HG02884 (cell line): ENCODE measurements at regions not wholly inside any gene's neighbourhood (a gene's known extent, or its start where the extent isn't known, plus 50 kb on each side); places are given as distances from the start of the nearest gene placed in this dataset.

ENCODE experiments used
- ATAC-seq: cut with Tn5 transposase; IDR thresholded peaks from one replicate; pipeline ENCODE4 v1.9.1; 2021; ENCODE audit warnings: mild to moderate bottlenecking, moderate library complexity; ENCODE audit not compliant: unreplicated experiment

DNA sequence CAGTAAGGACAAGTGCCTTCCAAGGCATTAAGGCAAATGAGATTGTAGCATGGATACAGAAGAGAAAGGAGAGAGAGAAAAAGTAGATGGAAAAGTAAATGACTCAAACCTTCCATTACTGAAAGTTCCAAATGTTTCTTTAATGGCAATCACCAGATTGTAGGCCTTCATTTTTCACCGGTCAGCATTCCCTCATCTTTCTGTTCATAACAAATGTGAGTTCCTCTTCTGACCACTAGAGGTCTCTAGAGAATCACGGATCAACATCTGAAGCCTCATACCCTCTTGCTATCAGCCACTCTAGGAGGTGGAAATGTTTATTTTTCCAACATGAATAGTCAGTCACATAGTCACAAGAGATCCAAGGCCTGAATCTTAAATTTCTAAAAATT lies 73.6 kb upstream of the RPS23 start:
- ATAC-seq, result peak; percentile 77

DNA sequence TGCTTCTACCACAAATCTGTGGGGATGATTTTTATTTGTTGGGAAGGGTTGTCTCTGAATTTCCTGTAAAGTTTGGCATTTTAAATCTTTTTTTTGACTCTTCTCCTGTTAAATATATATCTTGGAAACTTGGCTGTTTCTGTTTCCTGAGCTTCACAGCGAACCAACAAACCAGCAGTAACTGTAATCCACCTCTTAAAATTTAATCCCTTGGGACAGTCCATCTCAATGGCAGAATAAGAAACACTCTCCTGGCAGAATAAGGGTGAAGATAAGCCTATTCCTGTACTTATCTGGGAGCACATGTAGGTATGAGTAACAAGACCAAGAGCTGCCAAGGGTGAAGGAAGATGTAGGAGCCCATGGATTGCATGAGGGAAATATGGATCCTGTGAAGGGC lies 73.1 kb upstream of the RPS23 start:
- ATAC-seq, result no peak

DNA sequence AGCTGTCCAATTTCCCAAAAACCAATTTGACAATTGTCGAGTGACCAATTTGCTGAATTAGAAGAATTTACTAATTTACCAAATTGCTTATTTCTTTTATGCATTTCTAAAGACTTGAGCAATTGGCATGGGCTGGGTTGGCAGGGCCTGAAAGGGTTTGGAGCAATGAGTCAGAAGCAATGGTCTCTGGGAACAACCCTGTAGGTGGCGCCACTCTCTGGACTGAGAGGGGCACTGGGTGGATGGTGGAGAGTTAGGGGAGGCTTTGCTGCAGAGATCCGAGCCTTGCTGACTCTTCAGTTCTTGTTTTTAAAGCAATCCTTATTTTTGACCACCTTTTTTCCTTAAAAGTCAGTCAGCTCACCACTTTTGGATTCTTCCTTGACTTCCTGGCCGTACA lies 71.5 kb upstream of the RPS23 start:
- ATAC-seq, result no peak

DNA sequence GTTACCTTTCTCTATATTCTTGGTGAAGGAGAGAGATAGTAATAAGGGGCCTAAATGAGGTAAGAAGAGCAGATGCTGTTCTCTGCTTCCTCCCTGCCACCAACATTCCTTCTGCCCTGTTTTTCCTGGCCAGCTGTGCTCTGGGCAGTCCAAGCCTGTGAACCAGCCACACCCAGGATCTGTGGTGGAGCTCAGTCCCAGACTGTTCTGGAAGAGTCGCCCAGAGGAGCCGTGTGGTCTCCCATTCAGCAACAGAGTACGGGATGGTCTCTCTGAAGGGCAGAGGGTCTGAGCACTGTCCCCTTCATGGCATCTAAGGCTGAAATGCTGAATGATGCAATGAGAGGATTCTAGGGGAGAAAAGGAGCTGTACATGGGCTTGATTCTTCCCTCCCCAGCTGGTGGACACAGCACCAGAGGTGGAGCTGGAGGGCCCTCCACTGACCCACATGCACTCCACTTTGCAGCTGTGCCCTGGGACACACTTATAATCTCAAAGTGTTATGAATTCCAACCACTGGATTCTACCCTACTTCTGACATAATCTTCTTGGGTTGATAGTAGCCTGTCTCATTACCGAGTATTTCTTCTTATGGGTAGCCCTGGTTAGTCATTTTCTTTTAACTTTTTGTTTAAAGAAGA lies 70.8 kb upstream of the RPS23 start:
- ATAC-seq, result no peak

DNA sequence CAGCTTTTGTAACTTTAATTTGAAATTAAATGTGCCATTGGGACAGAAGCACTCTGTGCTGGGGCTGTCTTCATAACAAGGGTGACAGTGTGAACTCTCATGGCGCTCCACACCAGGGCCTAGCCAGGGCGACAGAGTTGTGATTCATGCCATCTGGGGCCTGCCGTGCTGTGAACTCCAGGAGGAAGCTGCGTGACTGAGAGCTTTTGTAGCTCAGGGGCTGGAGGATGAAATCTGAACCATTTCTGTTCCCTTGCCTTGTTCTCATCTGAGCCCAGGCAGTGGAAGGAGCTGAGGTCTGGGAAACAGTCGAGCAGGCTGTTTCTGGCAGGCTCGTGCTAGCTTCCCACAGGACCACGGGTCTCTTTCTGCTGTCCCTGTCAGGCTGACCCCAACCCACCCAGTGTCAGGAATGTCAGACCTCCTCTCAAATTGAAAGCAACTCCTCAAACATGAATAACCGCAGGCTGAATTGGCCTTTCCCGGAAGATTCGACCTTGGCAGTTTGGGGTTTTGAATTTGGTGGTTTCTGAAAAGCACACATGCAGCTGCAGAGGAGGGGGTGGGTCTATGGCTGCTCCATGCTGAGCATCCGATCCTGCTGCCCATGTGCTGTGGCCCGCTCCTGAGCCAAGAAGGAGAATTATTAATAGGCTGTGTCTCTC lies 69.2 kb upstream of the RPS23 start:
- no peak for ATAC-seq

DNA sequence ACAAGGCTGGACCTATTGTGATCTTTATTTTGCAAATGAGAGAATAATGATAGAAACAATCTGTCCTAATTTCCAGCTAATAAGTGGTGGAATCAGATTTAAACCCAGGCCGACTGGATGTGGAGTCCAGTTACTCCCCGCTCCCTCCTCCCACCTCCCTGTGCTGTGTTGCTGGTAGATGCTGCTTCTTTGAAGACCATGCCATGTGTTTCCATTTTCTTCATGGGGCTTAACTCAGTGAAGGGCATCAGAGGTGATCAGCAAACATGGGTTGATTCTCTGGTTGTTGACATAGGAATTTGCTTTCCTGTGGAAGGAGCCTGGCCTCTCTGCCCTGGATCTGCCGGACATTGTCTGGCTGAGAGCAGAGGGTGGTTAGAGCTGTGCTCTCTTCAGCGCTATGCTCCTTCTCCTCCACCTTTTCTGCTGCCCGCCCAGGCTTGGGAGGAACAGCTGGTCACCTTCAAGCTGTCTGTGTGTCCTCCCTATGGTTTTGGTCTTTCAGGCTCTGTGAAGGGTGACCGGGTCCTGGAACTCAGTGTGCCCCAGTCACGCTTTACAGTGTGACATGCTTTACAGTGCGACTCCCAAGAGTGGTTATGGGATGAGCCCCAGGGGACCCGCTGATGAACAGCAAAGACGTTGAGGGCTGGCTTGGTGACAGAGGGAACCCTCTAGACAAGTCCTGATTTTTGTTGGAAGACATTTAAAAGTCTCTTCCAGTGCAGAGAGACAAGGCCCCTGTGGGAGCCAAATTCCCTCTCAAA lies 68.4 kb upstream of the RPS23 start:
- ATAC-seq, result no peak

DNA sequence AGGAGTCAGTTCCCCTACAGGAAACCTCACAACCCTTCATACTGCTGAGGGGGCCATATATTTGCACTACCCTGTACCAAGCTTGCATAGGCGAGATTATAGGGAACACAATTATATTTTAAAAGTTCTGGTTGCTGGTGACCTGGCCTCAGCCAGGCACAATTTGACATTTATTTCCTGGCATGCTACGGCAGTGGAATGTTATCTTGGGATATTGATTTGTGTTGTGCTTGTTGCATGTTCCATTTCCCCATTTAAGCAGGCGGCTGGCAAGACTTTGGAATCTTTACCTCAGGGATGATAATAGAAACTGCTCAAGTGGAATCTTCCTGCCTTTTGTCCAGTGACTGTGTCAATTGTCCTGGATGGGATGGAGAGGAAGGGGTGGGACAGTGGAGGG lies 67.0 kb upstream of the RPS23 start:
- ATAC-seq, result no peak

DNA sequence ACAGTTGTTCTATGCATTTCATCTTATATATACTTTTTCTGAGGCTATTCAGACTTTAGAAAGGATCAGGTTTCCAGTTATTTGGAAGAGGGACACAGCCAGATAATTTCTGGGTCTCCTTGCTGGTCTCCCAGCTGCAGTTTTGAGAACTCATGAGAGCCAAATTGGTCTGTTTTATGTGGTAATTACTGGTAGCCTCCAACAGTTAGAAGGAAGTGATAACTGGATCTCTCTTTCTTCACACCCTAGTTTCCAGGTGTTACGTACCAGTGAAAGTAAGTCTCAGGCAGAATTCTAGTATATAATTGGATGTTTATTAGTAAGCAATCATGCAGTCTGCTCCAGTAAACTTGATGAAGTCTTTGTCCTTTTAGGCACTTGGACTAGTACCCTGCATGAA lies 63.2 kb upstream of the RPS23 start:
- no peak for ATAC-seq

DNA sequence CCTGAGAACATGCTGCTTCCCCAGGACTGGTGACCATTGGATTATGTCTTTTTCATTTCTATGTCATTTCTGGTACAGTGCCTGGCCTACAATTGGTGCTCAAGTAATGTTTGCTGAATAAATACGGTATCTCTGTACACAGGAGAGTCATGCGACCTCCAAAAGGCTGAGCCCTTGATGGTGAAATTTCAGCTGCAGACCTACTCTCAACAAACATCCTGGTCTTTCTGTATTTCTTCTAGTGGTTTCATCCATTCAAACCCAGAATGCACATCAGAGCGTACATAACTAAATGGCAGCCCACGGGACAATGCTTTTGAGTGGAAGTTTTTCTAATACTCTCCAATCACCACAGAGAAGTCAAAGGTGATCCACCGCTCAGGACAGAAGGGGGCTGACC lies 62.6 kb upstream of the RPS23 start:
- ATAC-seq, result no peak

DNA sequence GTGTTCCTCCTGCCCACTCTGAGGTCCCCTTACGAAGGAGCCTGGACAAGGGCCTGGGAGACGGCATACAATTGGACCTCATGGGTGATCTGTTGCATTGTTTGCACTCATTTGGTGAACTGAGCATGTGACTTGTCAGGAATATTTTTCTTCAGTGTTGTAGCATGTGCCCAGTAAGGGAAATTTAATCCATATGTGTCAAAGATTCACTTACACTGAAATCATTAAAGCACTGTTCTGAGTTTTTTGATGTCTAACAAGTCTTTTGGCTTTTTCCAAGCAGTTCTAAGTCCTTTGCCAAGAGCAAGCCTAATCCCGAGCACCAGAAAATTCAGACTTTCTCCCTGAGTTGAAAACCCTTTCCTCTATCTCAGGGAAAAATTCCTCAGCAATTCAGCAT lies 61.6 kb upstream of the RPS23 start:
- ATAC-seq, result no peak

DNA sequence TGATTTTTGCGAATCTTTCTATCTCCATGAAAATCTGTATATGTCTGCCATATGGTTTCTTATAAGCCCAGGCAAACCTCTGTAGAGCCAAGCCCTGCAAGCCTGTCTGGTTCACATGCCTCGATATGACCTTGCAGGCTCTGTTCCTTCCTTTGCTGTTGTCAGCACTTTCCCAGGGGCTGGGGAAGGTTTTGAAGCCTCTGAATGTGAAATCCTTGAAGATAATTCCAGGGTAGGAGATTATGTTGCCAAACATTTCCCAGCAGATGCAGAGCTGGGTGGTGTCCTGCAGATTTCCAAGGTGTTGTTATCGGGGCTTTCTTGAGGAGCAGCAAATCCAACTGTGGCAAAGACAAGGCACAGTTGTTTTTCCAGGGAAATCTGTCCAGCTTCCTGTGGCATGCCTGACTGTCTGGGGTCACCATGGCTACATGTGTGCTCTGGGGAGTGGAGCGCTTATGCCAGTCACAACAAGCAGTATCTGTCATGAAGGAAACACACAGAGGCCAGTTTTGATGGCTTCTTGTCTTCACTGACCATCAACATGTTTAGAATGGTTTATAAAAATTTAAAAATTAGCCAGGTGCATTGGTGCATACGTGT lies 60.7 kb upstream of the RPS23 start:
- ATAC-seq, result no peak

DNA sequence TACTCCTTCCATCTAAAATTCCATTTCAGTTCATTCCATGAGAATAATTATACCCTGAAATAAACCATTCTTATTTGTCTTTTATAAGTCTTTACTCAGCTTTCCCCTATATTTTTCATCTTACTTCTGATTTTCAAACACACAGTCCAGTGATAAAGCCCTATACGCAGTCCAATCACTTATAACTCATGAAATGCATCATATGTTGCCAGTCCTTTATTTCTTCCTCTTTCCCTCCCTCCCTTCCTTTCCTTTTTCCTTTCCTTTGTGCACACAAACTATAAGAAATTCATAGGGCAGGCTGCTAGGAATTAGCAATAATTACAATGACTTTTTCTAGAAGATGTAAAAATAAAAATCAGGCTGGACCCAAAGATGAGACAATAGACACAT lies 58.8 kb upstream of the RPS23 start:
- ATAC-seq, result no peak

DNA sequence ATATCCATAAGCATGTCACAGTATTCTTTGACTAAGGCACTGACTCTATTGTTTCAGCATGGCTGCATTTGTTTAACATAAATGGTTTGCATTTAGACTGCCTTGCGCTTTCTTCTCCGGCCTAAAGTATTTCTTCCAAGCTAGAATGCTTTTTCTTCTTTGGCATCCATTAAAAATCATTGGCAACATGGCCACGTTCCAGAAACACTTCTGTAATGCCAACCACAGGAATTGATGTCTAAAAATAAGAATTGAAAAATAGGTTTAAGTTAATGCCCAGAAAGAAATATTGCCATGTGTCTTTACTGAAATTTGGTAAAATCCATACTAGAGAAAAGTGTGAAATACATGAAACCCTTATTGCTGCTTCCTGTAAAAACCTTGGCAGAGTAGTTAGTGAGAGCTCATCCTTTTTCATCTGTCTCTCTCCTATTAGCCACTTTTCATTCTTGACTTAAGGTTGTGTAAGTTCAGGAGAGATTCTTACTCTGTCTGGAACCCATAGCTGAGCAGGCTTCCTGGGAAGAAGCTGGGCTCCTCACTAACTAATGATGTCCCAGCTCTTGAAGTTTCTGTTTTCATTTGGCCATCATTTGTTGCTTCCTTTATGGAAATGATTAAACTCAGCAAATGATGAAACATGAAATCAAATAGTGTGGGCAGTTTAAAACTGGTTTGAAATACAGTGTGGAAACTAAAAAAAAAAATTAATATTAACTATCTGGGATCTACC lies 58.2 kb upstream of the RPS23 start:
- ATAC-seq, result no peak

DNA sequence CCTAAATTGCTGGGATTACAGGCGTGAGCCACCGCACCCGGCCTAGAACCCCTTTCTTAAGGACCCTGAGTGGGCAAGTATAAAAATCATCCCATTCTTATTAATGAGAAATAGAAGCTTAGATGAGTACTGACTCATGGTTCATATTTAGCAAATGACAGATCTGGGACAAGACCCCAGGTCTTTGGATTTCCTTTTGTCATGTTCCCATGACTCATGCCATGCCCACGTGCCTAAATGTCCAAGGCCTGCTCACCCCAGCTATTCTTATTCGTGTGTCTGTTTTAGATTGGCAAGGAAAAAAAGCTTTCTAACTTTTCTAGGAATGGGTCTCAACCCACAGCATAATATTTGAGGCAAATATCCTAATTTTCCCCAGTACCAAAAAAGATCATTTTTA lies 57.7 kb upstream of the RPS23 start:
- no peak for ATAC-seq

DNA sequence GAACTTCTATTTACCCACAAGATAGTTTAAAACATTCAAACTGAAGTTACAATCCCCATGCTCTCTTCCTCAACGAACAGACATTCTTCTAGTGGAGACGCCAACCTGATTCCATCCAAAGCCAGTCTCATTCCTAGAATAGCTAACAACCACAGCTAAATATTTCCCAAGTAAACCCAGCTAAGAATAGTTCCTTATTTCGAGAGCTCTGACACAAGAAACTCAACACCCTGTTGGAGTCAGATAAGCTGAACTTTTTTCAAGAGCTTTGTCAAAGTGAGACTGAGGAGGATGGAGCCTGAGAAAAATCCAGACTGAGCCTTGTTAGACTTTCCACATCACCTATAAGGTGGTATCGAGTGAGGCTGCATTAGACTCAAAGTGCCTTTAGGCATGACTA lies 56.7 kb upstream of the RPS23 start:
- no peak for ATAC-seq

DNA sequence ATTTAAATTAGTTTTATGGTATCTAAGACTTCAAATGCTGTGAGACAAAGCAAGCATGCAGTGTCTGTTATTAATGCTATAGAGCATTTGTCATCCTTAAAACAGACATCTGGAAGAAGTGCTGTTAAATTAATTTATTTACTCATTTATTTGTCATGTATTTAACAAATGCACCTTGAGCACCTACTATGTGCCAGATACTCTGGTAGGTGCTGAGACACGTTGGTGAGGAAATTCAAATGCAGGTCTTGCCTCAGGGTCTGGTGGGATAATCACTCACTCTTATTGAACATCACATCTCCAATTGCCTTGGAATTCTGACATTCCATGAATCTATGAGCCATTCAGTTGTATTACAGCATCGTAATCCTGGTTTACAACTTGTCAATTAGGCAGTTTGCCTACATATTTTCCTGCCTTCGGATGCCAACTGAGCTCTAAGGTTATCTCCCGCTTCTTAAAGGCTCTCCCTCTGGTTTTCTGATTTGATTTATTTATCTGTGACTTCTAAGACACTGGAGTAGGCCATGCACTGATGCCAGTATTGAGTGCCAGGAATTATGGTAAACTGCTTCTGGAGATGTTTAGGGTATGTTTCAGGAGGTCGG lies 56.0 kb upstream of the RPS23 start:
- ATAC-seq, result no peak

DNA sequence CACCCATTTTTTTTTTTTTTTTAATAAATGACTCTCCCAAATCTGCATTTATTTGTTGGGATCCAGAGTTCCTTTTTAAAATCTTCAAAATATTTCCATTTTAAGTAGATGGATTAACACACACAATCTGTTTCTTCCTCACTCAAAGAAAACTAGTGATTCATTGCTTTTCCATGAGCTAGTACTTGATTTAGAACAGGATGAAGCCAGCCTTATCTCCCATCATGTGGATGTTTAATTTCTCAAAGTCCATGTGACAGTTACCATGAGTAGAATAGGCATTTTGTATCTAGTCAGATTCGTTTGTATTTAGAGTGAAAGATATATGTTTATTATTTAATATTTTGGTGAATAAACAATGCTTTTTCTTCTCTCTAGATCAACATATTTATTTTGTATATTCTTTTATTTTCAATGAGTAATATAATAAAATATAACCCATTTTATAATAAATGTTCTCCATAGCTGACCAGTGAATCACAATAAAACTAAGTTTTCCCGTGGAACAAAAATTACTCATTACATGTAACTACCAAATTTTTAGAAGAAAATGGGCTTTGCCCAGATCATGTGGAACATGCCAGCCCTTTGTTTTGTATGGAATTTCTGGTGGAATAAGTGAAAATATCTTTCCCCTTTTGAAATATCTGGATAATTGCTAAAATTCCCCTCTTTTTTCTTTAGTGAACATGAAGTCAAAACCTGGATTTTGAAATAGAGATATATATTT lies 54.9 kb upstream of the RPS23 start:
- ATAC-seq, result no peak

DNA sequence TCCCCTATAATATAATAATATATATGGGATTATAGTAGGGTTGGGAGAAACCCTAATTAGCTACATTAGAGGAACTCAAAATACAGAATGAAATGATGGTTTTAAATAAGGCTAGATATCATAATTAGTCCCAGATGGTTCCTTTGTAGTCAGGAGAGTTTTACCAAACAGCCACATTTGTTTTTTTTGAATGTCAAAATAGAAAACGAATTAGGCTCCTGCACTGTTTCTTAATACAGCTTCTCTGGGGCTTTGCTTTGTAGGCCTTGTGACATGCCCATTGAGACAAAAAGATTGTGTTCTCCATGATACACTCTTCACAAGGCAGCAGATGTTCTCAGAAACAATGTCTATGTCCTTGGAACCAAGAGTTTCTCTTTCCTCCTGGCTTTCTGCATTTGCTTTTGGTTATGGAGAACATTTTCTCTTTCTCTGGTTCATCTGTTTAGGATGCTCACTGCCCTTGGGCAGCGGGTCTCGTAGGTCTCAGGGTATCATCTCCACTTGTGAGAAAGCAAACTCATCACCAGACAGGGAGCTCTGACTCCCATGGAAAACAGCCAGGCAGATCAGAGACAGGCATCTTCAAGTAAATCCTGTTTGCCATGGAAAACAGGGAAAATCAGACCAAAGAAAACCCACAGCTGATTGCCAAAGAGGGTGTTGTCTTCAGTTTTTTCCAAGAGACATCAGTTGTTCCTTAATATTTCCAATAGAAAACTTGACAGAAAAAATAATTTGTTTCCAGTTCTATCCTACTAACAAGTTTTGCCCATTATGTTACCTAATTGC lies 54.1 kb upstream of the RPS23 start:
- no peak for ATAC-seq

DNA sequence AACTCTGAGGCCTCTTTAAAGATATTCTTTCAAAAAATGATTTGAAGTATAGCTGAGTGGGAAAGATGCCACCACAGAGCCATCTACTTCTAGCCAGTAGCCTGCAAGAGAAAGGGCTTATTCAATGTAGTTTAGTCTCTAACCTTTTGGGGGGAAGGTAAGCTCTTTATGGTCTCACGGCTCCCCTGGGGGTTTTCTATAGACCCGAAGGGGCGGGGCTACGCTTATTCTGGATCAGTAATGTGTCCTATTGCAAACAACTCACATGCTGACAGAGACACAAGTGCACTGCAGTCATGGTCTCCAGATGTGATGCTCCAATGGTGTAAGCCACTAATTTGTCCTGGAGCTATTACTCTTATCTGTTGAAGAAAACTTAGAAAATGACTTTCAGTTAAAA lies 53.4 kb upstream of the RPS23 start:
- no peak for ATAC-seq
